ENCODE measurements at regions not wholly inside any gene's neighbourhood (a gene's known extent, or its start where the extent isn't known, plus 50 kb on each side); places are given as distances from the start of the nearest gene placed in this dataset.

DNA sequence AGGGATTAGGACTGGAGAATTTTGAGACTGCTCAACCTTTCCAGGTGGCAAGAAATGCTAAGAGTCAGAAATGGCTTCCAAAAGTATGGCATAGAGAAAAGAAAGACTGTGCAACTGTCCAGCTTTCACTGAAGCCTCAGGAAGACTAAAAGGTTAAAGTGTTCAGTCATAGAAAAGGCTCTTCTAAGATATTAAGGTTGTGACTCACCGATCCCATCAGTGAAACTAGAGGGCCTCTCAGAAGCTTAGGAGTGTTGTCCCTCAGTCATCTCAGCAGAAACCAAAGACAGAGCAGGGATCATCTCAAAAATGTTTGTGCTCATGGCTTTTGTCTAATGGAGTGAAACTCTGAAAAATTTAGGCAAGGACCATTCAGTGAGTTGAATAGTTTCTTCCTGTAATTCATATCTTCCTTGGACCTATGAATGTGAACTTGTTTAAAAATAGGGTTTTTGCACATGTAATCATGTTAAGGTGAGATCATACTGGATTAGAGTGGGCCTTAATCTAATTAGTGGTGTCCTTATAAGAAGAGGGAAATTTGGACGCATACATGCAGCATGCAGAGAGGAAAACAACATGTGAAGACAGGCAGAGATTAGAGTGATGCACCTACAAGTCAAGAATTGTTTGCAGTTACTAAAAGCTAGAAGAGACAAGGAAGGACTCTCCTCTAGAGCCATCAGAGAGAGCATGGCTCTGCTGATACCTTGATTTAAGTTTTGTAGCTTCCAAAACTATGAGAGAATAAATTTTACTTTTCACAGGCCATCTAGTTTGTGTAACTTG lies 71.3 kb downstream of the RPE65 start:
- Histone ChIP-seq H3K27ac (ENCODE audit: low read length) (no peak overlapping the region), H3K4me3 (ENCODE audit: low read length in 2 of 2) (no peak overlapping the region), H3K36me3 (ENCODE audit: control insufficient read depth in 2 of 2, insufficient read depth in 2 of 2, low read length in 2 of 2) (no peaks in the 10 kb centered on the region), H3K4me1 (ENCODE audit: control insufficient read depth, insufficient read depth, low read length) (no peaks in the 10 kb centered on the region), H3K9ac (ENCODE audit: low read length in 2 of 2) (no peak overlapping the region), H3K27me3 (ENCODE audit: control insufficient read depth in 1 of 2, insufficient read depth in 2 of 2, low read length in 2 of 2) (no peaks in the 10 kb centered on the region), H3K9me3 (ENCODE audit: control insufficient read depth in 2 of 2, low read length in 2 of 2) (no peaks in the 10 kb centered on the region)

DNA sequence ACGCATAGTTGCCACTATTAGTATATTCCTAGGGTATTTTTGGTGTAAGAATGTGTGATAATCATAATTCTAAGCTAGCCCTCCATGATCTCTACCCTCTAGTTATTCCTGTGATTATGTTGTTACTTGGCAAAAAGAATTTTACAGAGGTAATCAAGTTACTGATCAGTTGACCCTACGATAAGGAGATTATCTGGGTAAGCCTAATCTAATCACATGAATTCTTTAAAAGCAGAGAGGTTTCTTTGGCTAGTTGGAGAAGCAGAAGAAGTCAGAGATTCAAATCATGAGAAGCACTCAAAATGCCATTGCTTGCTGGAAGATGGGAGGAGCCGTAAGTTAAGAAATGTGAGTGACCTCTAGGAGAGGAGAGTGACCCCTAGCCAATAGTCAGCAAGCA lies 72.7 kb downstream of the RPE65 start:
- Histone ChIP-seq H3K27me3 (ENCODE audit: control insufficient read depth in 1 of 2, insufficient read depth in 2 of 2, low read length in 2 of 2) (no peaks in the 10 kb centered on the region), H3K9me3 (ENCODE audit: control insufficient read depth in 2 of 2, low read length in 2 of 2) (no peaks in the 10 kb centered on the region), H3K36me3 (ENCODE audit: control insufficient read depth in 2 of 2, insufficient read depth in 2 of 2, low read length in 2 of 2) (no peaks in the 10 kb centered on the region), H3K4me1 (ENCODE audit: control insufficient read depth, insufficient read depth, low read length) (no peaks in the 10 kb centered on the region), H3K27ac (ENCODE audit: low read length) (no peak overlapping the region), H3K9ac (ENCODE audit: low read length in 2 of 2) (no peak overlapping the region), H3K4me3 (ENCODE audit: low read length in 2 of 2) (no peak overlapping the region)

DNA sequence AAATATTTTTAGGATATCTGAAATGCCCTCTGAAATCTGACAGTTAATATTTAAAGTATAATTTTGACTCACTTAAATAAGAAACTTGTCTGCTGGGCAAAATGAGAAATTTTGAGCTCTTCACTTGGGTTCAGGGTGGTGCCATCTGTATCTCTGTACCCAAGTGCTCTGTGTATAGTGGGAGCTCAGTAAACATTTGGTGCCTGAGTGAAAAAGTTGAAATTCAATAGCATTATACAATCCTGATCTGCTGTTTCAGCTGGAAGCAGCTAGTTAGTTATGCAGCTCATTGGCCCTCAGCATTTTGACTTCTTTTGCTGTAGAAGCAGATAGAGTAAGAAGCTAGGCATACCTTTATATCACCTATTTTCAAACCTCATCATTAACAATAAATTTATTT lies 73.3 kb downstream of the RPE65 start:
- Histone ChIP-seq H3K27me3 (ENCODE audit: control insufficient read depth in 1 of 2, insufficient read depth in 2 of 2, low read length in 2 of 2) (no peaks in the 10 kb centered on the region), H3K27ac (ENCODE audit: low read length) (no peak overlapping the region), H3K36me3 (ENCODE audit: control insufficient read depth in 2 of 2, insufficient read depth in 2 of 2, low read length in 2 of 2) (no peaks in the 10 kb centered on the region), H3K4me1 (ENCODE audit: control insufficient read depth, insufficient read depth, low read length) (no peaks in the 10 kb centered on the region), H3K9ac (ENCODE audit: low read length in 2 of 2) (no peak overlapping the region), H3K9me3 (ENCODE audit: control insufficient read depth in 2 of 2, low read length in 2 of 2) (no peaks in the 10 kb centered on the region), H3K4me3 (ENCODE audit: low read length in 2 of 2) (no peak overlapping the region)

DNA sequence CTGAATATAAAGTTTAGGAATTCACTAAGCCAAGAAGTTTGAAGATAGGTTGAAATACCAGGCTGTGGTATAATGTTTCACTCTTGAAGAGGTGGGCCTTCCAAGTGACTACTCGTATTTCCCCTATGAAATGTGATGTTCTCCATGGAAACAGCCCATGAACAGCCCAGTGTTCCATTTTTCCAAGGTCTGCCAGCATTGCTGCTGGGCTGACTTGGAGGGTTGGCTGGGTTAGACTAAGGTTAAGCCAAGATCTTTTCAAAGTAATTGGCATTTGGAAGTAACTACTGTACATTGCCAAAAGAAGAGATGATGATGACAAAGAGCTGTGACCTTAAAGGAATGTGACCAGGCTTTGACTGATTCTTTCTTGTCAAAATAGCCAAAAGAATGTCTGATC lies 73.8 kb downstream of the RPE65 start:
- H3K9me3 ChIP-seq (ENCODE audit: control insufficient read depth in 2 of 2, low read length in 2 of 2) = no peaks in the 10 kb centered on the region
- H3K4me3 ChIP-seq (ENCODE audit: low read length in 2 of 2) = no peak overlapping the region
- H3K27me3 ChIP-seq (ENCODE audit: control insufficient read depth in 1 of 2, insufficient read depth in 2 of 2, low read length in 2 of 2) = no peaks in the 10 kb centered on the region
- no peaks in the 10 kb centered on the region for H3K4me1 ChIP-seq (ENCODE audit: control insufficient read depth, insufficient read depth, low read length)
- H3K36me3 ChIP-seq (ENCODE audit: control insufficient read depth in 2 of 2, insufficient read depth in 2 of 2, low read length in 2 of 2) = no peaks in the 10 kb centered on the region
- no peak overlapping the region for H3K9ac ChIP-seq (ENCODE audit: low read length in 2 of 2)
- H3K27ac ChIP-seq (ENCODE audit: low read length) = no peak overlapping the region

DNA sequence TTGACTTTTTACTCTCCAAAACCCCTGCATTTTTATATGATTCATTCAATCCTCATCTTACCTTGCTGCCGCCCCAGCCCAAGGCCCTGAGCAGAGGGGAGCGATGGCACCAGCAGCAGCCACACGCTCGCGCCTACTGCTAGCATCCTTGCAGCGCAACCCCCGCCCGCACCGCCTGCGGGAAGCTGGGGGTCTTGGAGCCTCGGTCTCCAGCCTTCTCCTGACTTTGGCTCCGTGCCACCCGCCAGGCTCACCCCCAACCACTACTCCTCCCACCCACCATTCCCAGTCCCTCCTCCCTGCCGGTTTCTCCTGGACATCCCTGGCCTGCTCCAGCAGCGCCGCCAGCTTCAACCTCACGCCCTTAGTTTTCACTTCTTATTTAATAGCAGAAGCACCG lies 76.6 kb downstream of the RPE65 start:
- Histone ChIP-seq H3K27ac (ENCODE audit: low read length) (no peak overlapping the region), H3K9me3 (ENCODE audit: control insufficient read depth in 2 of 2, low read length in 2 of 2) (no peaks in the 10 kb centered on the region), H3K4me3 (ENCODE audit: low read length in 2 of 2) (no peak overlapping the region), H3K9ac (ENCODE audit: low read length in 2 of 2) (no peak overlapping the region), H3K27me3 (ENCODE audit: control insufficient read depth in 1 of 2, insufficient read depth in 2 of 2, low read length in 2 of 2) (no peaks in the 10 kb centered on the region), H3K4me1 (ENCODE audit: control insufficient read depth, insufficient read depth, low read length) (peaks cover 2% of the 10 kb centered on the region), H3K36me3 (ENCODE audit: control insufficient read depth in 2 of 2, insufficient read depth in 2 of 2, low read length in 2 of 2) (no peaks in the 10 kb centered on the region)

DNA sequence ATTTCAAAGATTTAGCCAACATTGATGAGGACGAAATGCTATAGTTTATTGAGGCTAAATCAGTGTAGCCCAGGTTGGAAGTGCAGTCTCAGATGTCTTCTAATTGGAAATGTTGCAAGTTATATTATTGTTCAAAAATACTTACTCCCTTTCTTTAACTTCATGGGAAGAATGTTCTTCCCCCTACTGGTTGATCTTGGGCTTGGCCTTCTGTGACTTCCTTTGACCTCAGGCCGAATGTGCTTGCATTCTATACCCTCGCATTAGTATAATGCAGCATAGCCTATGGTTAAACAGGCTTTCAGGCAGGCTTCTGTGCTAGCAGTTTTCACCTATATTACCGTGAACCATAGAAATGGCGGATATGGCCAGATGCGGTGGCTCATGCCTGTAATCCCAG lies 77.3 kb downstream of the RPE65 start:
- Histone ChIP-seq H3K4me1 (ENCODE audit: control insufficient read depth, insufficient read depth, low read length) (peaks cover 2% of the 10 kb centered on the region), H3K4me3 (ENCODE audit: low read length in 2 of 2) (no peak overlapping the region), H3K9me3 (ENCODE audit: control insufficient read depth in 2 of 2, low read length in 2 of 2) (no peaks in the 10 kb centered on the region), H3K27ac (ENCODE audit: low read length) (no peak overlapping the region), H3K9ac (ENCODE audit: low read length in 2 of 2) (no peak overlapping the region), H3K36me3 (ENCODE audit: control insufficient read depth in 2 of 2, insufficient read depth in 2 of 2, low read length in 2 of 2) (no peaks in the 10 kb centered on the region), H3K27me3 (ENCODE audit: control insufficient read depth in 1 of 2, insufficient read depth in 2 of 2, low read length in 2 of 2) (no peaks in the 10 kb centered on the region)

DNA sequence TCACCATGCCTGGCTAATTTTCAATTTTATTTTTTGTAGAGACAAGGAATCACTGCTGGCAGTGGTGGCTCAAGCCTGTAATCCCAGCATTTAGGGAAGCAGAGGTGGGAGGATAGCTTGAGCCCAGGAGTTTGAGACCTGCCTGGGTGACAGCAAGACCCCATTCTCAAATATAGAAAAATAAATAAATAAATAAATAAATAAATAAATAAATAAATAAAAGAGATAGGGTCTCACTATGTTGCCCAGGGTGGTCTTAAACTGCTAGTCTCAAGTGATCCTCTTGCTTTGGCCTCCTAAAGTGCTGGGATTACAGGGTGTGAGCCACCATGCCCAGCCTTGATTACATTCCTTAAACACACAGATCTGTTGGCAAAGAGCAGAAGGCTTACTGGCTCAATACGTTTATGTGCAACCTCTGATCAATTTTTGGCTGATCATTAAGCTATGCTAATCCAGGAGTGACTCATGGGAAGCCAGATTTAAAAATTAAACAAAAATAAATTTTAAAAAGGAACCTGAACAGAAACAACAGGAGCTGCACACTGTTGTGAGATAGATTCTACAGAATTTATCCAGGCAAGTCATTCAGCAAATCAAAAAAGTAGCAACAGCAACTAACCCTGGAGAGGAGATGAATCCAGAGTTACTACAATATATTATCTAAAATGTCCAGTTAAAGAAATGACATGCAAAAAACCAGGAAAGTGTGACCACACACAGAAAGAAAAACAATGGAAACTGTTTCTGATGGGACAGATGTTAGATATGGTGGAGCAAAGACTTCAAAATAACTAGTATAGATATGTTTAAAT lies 79.4 kb downstream of the RPE65 start:
- no peak overlapping the region for H3K4me3 ChIP-seq (ENCODE audit: low read length in 2 of 2)
- H3K4me1 ChIP-seq (ENCODE audit: control insufficient read depth, insufficient read depth, low read length) = peaks cover 2% of the 10 kb centered on the region
- H3K27ac ChIP-seq (ENCODE audit: low read length) = no peak overlapping the region
- H3K9ac ChIP-seq (ENCODE audit: low read length in 2 of 2) = no peak overlapping the region
- H3K27me3 ChIP-seq (ENCODE audit: control insufficient read depth in 1 of 2, insufficient read depth in 2 of 2, low read length in 2 of 2) = no peaks in the 10 kb centered on the region
- H3K36me3 ChIP-seq (ENCODE audit: control insufficient read depth in 2 of 2, insufficient read depth in 2 of 2, low read length in 2 of 2) = no peaks in the 10 kb centered on the region
- no peaks in the 10 kb centered on the region for H3K9me3 ChIP-seq (ENCODE audit: control insufficient read depth in 2 of 2, low read length in 2 of 2)

DNA sequence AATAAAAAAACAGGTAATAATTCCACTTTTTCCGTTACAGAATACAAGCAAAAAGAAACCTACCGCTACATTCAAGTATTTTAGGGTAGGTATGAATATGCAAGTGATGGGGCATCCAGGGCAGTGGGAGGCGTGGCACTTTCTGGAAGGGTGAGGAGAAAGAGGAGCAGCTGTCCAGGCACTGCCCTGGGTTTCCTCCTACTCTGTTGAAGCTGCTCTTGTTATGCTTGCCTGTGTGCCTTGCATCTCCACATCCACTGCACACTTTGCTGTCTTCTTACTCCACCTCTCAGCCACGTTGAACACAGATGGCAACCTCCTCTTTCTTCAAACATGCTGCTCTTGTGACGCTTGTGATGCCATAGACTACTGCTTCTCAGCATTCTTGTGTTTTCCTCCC lies 83.2 kb downstream of the RPE65 start:
- Histone ChIP-seq H3K27ac (ENCODE audit: low read length) (no peak overlapping the region), H3K4me3 (ENCODE audit: low read length in 2 of 2) (no peak overlapping the region), H3K4me1 (ENCODE audit: control insufficient read depth, insufficient read depth, low read length) (peaks cover 2% of the 10 kb centered on the region)

DNA sequence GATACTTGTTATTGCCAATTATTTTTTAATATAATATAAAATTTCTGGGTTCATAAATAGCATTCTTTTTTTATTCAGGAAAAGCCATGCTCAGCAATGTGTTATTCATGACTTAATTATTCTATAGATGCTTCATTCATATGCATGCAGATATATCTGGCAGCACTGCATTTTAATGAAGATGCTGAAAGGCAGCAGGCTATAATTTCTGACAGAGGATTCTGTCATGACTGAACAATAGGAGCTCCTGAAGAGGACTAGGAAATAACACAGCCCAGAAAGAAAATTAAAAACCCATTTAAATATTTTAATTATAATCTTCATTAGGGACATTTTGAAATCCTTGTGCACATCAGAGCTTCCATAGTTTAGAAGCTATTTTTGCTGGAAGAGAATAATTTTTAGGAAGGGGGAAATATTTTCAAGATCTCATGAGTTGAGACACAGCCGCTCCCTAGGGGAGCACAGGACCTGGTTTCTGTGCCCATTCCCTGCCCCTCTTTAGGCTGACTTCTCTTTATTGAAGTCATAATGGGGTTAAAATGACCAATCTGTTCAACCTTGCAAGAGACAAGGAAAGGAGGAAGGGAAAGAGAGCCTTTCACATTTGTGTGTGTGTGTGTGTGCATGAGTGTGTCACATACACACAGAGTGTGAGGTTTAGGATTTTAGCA lies 83.9 kb downstream of the RPE65 start:
- Histone ChIP-seq H3K4me3 (ENCODE audit: low read length in 2 of 2) (no peak overlapping the region), H3K9me3 (ENCODE audit: control insufficient read depth in 2 of 2, low read length in 2 of 2) (no peaks in the 10 kb centered on the region), H3K27ac (ENCODE audit: low read length) (no peak overlapping the region), H3K27me3 (ENCODE audit: control insufficient read depth in 1 of 2, insufficient read depth in 2 of 2, low read length in 2 of 2) (no peaks in the 10 kb centered on the region), H3K9ac (ENCODE audit: low read length in 2 of 2) (no peak overlapping the region), H3K4me1 (ENCODE audit: control insufficient read depth, insufficient read depth, low read length) (peaks cover 2% of the 10 kb centered on the region), H3K36me3 (ENCODE audit: control insufficient read depth in 2 of 2, insufficient read depth in 2 of 2, low read length in 2 of 2) (no peaks in the 10 kb centered on the region)

More for the DNA sequence above, 83.2 kb downstream of the RPE65 start:
- H3K36me3 ChIP-seq (ENCODE audit: control insufficient read depth in 2 of 2, insufficient read depth in 2 of 2, low read length in 2 of 2) = no peaks in the 10 kb centered on the region
- no peaks in the 10 kb centered on the region for H3K9me3 ChIP-seq (ENCODE audit: control insufficient read depth in 2 of 2, low read length in 2 of 2)
- no peak overlapping the region for H3K9ac ChIP-seq (ENCODE audit: low read length in 2 of 2)
- no peaks in the 10 kb centered on the region for H3K27me3 ChIP-seq (ENCODE audit: control insufficient read depth in 1 of 2, insufficient read depth in 2 of 2, low read length in 2 of 2)

DNA sequence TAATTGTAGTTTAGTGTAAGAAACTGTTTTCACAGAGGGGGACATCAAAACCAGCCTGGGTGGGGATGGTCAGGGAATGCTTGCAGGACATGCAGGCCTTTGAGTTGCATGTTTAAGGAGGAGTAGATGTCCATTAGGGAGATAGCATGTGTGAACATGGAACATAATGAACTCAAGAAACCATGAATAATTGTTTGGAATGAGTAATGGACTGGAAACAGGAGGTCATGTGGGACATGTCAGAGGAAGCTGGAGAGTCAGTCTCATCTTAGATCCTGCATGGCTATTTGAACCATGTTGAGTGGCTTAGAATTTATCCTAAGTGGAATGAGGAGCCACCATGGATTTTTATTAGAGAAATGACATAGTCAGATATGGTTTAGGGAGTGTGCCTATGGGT lies 86.4 kb downstream of the RPE65 start:
- peaks cover 3% of the 10 kb centered on the region for H3K4me1 ChIP-seq (ENCODE audit: control insufficient read depth, insufficient read depth, low read length)
- no peak overlapping the region for H3K9ac ChIP-seq (ENCODE audit: low read length in 2 of 2)
- H3K27ac ChIP-seq (ENCODE audit: low read length) = no peak overlapping the region
- no peaks in the 10 kb centered on the region for H3K27me3 ChIP-seq (ENCODE audit: control insufficient read depth in 1 of 2, insufficient read depth in 2 of 2, low read length in 2 of 2)
- no peaks in the 10 kb centered on the region for H3K9me3 ChIP-seq (ENCODE audit: control insufficient read depth in 2 of 2, low read length in 2 of 2)
- H3K4me3 ChIP-seq (ENCODE audit: low read length in 2 of 2) = no peak overlapping the region
- H3K36me3 ChIP-seq (ENCODE audit: control insufficient read depth in 2 of 2, insufficient read depth in 2 of 2, low read length in 2 of 2) = no peaks in the 10 kb centered on the region

Measured in stomach smooth muscle (tissue), 2 donors.